Fibroblast of mammary gland (primary cell): ENCODE measurements at regions not wholly inside any gene's neighbourhood (a gene's known extent, or its start where the extent isn't known, plus 50 kb on each side); places are given as distances from the start of the nearest gene placed in this dataset.

Source experiments
- DNase-seq: peaks from one replicate; pipeline ENCODE4 v3.0.0-alpha.2; 2010; ENCODE audit warnings: low read depth
- H3K4me3 ChIP-seq: 2 replicates; pipeline ENCODE4 v1.5.1; 2011; ENCODE audit warnings: low read depth, mild to moderate bottlenecking, low read length, moderate library complexity; ENCODE audit not compliant: control insufficient read depth
- TF ChIP-seq, protein P1 (sequence below): conservative IDR thresholded peaks from 2 replicates; pipeline ENCODE4 v1.5.1; 2011; ENCODE audit warnings: low read depth, low read length, inconsistent platforms; ENCODE audit not compliant: control insufficient read depth, insufficient read depth

DNA sequence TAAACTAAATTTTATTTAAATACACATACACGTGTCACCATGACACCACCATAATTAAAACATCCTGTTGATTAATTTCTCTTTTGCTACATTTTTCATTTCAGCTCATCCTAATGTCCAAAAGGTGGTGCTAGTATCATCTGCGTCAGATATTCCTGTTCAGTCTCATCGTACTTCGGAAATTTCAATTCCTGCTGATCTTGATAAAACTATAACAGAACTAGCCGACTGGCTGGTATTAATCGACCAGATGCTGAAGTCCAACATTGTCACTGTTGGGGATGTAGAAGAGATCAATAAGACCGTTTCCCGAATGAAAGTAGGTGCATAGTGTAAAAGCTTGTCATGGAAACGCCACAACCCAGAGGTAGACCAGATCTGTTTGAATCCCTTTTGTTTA is 263.4 kb downstream of the UTRN start:
- H3K4me3 ChIP-seq = no peak overlapping the region
- TF ChIP-seq, protein P1, sequence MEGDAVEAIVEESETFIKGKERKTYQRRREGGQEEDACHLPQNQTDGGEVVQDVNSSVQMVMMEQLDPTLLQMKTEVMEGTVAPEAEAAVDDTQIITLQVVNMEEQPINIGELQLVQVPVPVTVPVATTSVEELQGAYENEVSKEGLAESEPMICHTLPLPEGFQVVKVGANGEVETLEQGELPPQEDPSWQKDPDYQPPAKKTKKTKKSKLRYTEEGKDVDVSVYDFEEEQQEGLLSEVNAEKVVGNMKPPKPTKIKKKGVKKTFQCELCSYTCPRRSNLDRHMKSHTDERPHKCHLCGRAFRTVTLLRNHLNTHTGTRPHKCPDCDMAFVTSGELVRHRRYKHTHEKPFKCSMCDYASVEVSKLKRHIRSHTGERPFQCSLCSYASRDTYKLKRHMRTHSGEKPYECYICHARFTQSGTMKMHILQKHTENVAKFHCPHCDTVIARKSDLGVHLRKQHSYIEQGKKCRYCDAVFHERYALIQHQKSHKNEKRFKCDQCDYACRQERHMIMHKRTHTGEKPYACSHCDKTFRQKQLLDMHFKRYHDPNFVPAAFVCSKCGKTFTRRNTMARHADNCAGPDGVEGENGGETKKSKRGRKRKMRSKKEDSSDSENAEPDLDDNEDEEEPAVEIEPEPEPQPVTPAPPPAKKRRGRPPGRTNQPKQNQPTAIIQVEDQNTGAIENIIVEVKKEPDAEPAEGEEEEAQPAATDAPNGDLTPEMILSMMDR = peak; percentile 16
- peak; percentile 12 for DNase-seq

DNA sequence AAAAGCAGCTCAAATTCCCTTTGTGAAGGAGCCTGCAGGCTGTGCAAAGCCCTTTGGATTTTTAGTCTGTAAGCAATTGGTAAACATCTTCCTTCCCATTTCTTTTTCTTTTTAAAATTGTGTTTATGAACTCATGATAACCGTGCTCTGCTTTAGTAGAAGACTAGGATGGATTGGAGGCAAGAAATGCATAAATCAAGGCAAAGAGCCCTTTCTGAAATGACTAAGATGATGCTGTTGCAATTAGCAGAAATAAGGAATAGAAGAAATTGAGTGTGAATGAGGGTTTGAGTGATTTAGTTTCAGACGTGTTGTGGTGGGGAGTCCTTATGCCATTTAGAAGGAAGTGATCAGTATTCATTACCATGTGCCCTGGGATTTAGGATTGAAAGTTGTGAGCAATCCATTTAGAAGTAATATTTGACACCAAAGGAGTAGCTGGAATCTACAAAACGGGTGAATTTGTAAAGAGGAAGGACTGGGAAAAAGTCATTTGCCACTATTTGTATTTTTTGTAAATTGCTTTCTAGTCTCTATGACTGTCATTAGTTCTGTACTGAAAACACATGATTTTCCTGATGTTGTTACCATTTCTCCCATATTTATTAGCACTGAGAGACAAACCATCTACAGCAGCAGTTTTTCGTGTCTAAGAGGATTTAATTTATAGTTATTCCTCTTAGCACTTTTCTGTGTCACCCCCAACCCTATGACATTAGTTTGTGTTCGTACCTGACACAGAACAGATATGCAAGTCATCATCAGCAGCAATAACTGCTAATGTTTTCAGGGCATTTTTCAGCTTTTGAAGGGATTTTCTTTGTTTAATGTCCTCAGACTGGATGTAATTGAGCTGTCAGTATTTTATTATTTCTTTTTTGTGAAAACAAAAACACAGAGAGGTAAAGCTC is 265.0 kb downstream of the UTRN start:
- DNase-seq = no peak
- TF ChIP-seq, protein P1 = no peak
- no peak overlapping the region for H3K4me3 ChIP-seq

DNA sequence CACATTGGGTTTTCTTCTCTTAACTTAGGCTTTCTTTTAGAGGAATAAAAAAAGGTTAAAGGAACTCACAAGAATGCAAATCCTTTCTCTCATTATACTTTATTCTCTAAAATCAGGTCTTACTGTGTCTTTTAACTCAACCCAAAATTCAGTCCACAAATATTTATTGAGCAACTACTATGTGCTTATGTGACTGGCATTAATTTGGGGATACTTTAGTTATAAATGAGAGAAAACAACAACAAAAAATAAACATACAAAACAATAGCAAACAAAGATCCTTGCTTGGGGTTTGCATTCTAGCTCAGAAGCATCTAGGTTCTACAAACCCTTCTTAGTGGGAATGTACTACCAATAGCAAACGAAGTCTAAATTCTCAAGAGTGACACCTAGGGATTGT is 266.2 kb downstream of the UTRN start:
- no peak for DNase-seq
- TF ChIP-seq, protein P1 = no peak
- H3K4me3 ChIP-seq = no peak overlapping the region

DNA sequence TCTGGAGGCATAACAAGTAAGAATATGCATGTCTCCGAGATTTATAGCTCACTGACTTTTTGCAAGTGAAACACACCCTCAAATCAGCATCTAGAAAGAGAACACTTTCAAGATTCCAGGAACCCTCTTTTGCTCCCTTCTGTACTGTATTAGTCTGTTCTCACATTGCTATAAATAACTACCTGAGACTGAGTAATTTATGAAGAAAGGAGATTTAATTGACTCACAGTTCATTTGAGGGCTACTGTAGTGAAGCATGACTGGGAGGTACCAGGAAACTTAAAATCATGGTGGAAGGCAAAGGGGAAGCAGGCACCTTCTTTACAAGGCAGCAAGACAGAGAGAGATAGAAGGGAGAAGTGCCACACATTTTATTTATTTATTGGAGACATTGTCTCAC is 269.9 kb downstream of the UTRN start:
- DNase-seq = no peak
- no peak overlapping the region for H3K4me3 ChIP-seq
- TF ChIP-seq, protein P1 = no peak

DNA sequence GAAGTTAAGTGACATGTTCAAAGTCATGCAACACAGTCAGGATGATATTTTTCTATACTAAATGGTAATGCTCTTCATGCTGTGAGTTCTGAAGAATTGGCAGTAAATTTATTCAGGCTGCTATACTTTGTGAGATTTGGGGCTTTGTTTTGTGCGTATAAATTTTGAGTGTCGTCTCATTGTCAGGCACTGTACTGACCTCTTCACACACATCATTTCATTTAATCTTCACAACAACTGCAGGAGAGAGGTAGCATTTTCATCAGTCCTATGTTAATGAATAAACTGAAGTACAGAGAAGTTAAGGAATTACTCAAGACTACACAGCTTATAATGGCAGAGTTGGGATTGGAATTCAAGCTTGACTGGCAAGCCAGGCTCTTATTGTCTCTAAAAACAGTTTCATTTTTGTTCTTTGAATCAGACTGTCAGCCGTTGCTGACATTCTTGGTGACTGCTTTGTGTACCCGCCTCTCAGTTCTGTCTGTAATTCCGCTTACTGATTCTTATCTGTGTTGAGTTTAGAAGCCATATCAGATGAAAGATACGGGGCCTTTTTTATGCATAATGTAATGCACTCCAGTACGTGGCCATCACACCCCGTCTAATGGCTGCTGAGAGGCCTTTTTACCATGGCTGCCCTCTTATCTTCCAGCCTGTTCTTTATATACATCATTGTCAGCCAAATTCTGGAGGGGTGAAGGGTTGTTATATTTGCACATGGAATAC is 274.9 kb downstream of the UTRN start:
- TF ChIP-seq, protein P1 = no peak
- DNase-seq = no peak
- H3K4me3 ChIP-seq = no peak overlapping the region

DNA sequence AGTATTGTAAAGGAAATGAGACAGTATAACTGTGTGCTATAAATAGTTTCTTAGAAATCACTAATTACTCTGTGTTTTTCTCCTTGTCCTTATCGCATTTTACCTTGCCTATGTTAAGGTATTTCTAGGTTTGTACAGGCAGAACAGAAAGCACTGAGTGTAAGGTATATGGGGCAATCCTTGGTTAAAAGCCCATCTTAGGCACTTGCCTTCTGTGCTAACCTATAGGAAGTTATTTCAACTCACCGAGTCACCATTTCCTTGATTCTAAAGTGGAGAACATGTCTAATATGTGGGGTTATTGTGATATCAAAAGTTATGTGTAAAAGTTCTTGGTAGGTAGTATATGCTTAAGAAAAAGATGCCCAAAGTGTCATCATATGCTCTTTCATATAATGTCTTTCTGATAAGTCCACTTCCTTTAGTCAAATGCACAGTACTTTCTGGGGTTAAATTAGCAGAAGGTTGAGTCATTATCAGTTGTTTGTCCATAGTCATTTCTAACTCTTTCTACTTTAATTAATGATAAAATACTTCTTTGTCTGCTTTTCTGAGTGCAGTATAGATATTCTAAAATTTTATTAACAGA is 276.4 kb downstream of the UTRN start:
- TF ChIP-seq, protein P1 = no peak
- DNase-seq = no peak
- H3K4me3 ChIP-seq = no peak overlapping the region
